ENCODE measurements at regions not wholly inside any gene's neighbourhood (a gene's known extent, or its start where the extent isn't known, plus 50 kb on each side); places are given as distances from the start of the nearest gene placed in this dataset.

- no peak overlapping the region for H3K4me3 ChIP-seq (ENCODE audit: low read depth, low read length)
- TF ChIP-seq CTCF (IDR thresholded peaks at IDR 0.05; ENCODE audit: borderline replicate concordance, insufficient read depth, low read depth, low read length), result no peak
Measured at GRCh38 chr15:38053776-38054175, 119.3 kb downstream of the TMCO5A start.

- TF ChIP-seq CTCF (IDR thresholded peaks at IDR 0.05; ENCODE audit: borderline replicate concordance, insufficient read depth, low read depth, low read length), result no peak
- no peak overlapping the region for H3K4me3 ChIP-seq (ENCODE audit: low read depth, low read length)
Measured at GRCh38 chr15:38054488-38054887, 120.0 kb downstream of the TMCO5A start.

GRCh38 chr15:38058596-38059075, 124.2 kb downstream of the TMCO5A start:
- TF ChIP-seq CTCF (IDR thresholded peaks at IDR 0.05; ENCODE audit: borderline replicate concordance, insufficient read depth, low read depth, low read length), result no peak
- H3K4me3 ChIP-seq (ENCODE audit: low read depth, low read length), result no peak overlapping the region

- no peak overlapping the region for H3K4me3 ChIP-seq (ENCODE audit: low read depth, low read length)
- TF ChIP-seq CTCF (IDR thresholded peaks at IDR 0.05; ENCODE audit: borderline replicate concordance, insufficient read depth, low read depth, low read length), result no peak
Measured at GRCh38 chr15:38059665-38060064, 125.2 kb downstream of the TMCO5A start.

- H3K4me3 ChIP-seq (ENCODE audit: low read depth, low read length), result no peak overlapping the region
- TF ChIP-seq CTCF (IDR thresholded peaks at IDR 0.05; ENCODE audit: borderline replicate concordance, insufficient read depth, low read depth, low read length), result no peak
Measured at GRCh38 chr15:38061856-38062649, 127.6 kb downstream of the TMCO5A start.

- no peak overlapping the region for H3K4me3 ChIP-seq (ENCODE audit: low read depth, low read length)
- TF ChIP-seq CTCF (IDR thresholded peaks at IDR 0.05; ENCODE audit: borderline replicate concordance, insufficient read depth, low read depth, low read length), result no peak
Measured at GRCh38 chr15:38062696-38063095, 128.3 kb downstream of the TMCO5A start.

GRCh38 chr15:38065721-38066345, 131.4 kb downstream of the TMCO5A start:
- no peak for TF ChIP-seq CTCF (IDR thresholded peaks at IDR 0.05; ENCODE audit: borderline replicate concordance, insufficient read depth, low read depth, low read length)
- H3K4me3 ChIP-seq (ENCODE audit: low read depth, low read length), result no peak overlapping the region

Data from GM12875 (cell line).